Tibial nerve (tissue), 4 donors: ENCODE measurements at regions not wholly inside any gene's neighbourhood (a gene's known extent, or its start where the extent isn't known, plus 50 kb on each side); places are given as distances from the start of the nearest gene placed in this dataset.

Experiments used
- CTCF ChIP-seq, 5 experiments: fragments of 200-600 bp in 3 of 5; fragments of 450-650 bp in 2 of 5; sonication (generic) in 3 of 5; IDR thresholded peaks; one replicate each; pipeline ENCODE4 v1.5.1; 2016 to 2019; ENCODE audit warnings: antibody characterized with exemption in 5 of 5, mild to moderate bottlenecking in 3 of 5, moderate library complexity in 2 of 5
- EP300 ChIP-seq, 2 donors: sonication (generic); formaldehyde crosslinking; IDR thresholded peaks; one replicate each; pipeline ENCODE4 v1.6.1; 2017; ENCODE audit warnings: antibody characterized with exemption in 2 of 2, mild to moderate bottlenecking in 1 of 2
- POLR2A ChIP-seq, 2 donors: fragments of 450-650 bp; IDR thresholded peaks; one replicate each; pipeline ENCODE4 v1.6.1; 2017; ENCODE audit warnings: antibody characterized with exemption in 2 of 2, mild to moderate bottlenecking in 2 of 2, moderate library complexity in 2 of 2

GRCh38 chr5:115050866-115051265 is 118.8 kb downstream of the TRIM36 start:
- no peak for TF ChIP-seq POLR2A (IDR thresholded peaks at IDR 0.05)
- TF ChIP-seq CTCF (IDR thresholded peaks at IDR 0.05): no peak
- no peak for TF ChIP-seq EP300 (IDR thresholded peaks at IDR 0.05)
